GM18519 (cell line): ENCODE measurements at regions not wholly inside any gene's neighbourhood (a gene's known extent, or its start where the extent isn't known, plus 50 kb on each side); places are given as distances from the start of the nearest gene placed in this dataset.

Source experiments
- ATAC-seq: cut with Tn5 transposase; IDR thresholded peaks from one replicate; pipeline ENCODE4 v1.9.1; 2021; ENCODE audit warnings: mild to moderate bottlenecking, moderate library complexity; ENCODE audit not compliant: unreplicated experiment, low FRiP score

DNA sequence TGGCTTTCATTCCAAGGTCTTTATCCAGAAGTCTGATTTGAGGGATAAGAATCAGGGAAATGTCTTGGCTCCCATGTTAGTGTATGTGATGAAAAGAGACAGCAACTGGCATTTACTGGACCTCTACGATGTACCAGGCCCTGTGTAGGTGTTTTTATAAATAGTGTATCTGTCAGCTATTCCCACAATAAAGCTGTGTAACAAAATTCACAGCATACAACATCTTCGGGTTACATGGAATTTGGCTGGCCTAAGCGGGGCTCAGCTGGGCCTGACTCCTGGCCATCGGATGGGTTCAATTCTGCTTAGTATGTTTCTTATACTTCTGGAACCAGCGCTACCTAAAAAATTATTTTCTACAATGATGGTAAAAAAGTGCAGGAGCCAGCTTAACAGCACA, 128.2 kb downstream of the SNX5 start:
- ATAC-seq = no peak

DNA sequence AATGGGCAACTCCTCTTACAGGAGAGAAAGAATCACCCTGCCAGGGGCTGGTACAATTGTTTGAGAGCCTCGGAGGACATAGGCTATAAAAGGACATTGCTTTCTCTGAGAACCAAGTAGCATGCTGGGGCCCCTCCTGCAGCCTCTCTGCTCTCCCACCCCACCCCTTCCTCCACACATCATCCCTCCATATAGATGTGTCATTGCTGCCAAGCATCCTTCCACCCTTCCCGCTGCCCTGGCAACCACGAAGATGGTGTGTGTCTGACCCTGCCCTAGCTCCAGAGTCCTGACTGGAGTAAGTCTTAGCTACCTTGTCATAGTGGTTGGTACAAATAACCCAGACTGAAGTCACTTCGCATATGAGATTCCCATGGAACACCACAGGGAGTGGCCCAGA, 129.7 kb downstream of the SNX5 start:
- no peak for ATAC-seq

DNA sequence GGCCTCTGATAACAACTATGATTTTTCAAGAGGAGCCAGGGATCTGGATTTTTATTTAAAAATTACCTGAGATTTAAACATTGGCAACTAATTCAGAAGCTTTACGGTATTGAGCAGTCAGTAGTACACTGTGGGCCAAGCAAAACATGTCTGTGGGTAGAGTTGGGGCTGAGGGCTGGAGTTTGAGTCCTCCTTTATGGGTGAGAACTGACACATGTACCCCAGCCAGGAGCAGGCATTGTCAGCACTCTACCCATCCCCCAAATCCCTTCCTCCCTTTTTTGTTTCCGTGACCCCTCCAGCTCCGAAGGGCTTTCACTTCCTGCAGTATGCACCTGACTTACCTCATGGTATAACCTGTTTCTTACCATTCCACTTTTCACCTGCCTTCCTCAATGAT, 131.4 kb downstream of the SNX5 start:
- no peak for ATAC-seq

DNA sequence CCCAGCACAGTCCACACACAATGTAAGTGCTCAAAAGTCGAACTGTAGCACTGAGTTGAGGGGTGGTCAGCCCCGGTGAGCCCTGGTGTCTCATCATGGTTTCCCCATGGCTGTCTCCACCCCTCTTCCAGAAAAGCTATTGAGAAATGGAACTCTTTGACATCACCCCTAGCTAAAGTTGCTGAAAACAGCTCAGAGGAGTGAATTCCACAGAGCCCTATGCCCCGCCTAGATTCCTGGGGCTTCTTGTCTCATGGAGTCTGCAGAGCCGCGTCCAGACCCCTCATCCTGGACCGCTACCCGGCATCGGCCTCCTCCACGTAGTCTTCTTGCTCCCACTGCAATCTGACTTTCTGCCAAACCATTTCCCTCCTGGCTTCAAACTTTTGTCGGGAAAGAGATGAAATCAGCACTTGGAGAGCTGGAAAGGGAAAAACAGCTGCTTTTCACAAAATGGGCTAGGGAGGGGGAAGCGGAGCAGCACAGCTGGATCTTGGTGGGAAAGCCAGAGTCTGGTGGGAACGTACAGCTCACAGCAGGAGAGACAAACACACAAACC, 132.2 kb downstream of the SNX5 start:
- ATAC-seq = no peak

DNA sequence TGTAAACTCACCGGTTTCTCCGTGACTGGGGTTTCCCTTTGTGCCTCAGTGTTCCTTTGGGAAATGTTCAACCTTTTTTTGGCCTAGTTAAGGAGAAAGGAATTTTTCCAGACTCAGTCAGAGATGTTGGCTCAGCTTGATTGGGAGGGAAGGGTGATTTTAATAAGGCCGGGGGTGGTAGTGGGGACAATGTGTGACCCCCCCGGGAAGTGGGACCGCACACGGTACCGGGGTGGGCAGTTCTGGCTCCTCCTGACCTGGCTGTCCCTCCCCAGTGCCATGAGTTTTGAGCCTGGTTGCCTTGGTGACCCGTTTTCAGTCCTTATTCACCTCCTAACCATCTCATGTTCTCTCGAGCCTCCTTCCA, 132.7 kb downstream of the SNX5 start:
- no peak for ATAC-seq

DNA sequence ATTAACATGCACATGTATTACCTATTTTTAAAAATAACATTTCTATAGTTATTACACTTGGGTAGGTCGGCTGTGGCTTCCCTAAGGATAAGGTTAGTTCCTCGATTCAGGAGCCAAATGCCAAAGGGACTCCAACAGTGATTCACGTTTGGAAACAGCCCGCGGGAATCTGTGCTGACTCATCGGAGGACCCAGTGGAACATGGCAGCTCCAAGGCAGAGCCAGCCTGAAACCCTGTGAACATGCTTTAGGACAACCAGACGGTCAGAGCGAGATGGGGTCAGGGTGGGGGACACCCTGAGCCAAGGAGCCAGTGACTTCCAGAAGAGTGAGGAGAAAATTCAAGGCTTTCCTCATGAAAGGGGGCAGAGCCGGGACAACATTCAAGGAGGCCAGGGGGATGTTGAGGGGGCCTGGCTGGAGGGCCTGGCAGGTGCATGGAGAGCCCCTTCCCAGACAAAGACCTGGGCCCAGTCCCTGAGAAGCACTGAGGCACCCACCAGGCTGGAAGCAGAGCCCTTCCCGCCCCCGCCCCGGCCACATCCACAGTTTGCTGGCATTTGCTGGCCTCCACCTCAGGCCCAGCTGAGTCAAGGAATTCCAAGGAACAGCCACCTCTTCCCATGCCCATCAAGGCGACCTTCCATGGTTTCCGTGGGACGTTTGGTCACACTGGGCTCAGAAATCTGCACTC, 133.2 kb downstream of the SNX5 start:
- no peak for ATAC-seq

DNA sequence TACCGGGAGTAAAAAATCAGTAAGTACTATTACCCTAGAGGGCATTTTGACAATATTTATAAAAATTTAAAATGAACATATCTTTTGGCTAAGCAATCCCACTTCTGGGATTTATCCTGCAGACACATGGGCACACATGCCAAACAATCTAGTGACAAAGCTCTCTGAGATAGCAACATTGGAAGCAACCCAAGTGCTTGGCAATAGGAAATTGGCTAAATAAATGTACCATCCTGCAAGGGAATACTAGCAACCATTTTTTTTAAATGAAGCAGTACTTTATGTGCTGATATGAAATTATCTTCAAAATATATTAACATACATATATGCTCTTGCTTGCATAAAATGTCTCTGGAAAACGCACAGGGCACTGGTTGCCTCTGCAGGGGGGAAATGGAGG, 133.8 kb downstream of the SNX5 start:
- ATAC-seq = no peak

DNA sequence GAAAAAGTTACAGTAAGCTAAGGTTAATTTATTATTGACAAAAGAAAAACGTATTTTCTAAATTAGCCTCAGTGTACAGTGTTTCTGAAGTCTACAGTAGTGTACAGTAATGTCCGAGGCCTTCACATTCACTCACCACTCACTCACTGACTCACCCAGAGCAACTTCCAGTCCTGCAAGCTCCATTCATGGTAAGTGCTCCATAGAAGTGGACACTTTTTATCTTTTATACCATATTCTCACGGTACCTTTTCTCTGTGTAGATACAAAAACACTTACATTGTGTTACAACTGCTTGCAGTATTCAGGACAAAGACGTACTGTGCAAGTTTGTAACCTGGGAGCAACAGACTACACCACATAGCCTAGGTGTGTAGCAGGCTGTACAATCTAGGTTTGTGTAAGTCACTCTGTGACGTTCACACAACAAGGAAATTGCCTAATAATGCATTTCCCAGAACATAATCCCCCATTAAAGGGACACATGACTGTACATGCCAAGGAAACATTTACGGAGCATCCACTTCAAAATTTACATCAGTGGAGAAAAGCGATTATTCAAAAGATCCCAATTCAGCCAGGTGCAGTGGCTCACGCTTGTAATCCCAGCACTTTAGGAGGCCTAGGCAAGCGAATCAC, 133.4 kb downstream of the BANF2 start:
- ATAC-seq = no peak

DNA sequence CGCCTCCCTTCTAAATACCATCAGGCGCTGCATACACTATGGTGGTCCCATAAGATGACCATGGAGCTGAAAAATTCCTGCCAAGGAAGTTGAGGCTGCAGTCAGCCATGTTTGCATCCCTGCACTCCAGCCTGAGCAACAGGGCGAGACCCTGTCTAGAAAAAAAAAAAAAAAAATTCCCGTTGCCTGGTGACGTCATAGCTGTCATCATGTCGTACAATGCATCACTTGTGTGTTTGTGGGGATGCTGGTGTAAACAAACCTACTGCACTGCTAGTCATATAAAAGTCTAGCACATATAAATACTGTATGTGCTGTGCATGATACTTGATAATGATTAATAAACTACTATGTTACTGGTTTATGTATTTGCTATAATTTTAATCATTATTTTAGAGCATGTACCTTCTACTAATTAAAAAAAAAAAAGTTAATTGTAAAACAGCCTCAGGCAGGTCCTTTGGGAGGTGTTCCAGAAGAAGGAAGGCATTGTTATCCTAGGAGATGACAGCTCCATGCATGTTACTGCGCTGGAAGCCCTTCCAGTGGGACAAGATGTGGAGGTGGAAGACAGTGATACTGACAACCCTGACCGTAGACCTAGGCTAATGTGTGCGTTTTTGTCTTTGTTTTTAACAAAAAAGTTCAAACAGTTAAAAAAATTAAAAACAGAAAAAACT, 132.6 kb downstream of the BANF2 start:
- ATAC-seq = no peak

DNA sequence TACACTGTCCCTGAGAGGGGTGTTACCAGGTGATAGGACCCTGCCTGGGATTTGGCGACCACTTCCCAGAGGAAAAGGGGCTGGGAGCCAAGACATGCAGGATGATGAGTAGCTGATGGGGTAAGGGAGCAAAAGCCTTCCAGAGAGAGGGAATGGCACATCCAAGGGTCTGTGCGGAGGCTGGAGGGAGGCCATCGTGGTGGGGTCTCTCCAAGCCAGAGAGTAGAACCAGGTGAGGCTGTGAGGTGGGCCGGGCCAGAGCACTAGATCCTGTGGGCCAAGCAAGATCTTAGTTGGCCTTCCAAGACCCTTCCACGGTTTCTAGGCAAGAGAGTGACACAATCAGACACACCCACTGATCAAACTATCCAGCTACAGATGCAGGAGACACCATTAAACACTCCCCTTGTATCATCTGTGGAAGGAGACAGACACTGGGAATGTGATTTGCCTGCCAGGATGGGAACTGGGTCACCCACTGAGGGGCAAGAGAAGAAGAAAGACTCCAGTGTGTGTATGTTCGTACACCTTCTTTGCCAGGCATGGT, 128.9 kb downstream of the BANF2 start:
- ATAC-seq = no peak

DNA sequence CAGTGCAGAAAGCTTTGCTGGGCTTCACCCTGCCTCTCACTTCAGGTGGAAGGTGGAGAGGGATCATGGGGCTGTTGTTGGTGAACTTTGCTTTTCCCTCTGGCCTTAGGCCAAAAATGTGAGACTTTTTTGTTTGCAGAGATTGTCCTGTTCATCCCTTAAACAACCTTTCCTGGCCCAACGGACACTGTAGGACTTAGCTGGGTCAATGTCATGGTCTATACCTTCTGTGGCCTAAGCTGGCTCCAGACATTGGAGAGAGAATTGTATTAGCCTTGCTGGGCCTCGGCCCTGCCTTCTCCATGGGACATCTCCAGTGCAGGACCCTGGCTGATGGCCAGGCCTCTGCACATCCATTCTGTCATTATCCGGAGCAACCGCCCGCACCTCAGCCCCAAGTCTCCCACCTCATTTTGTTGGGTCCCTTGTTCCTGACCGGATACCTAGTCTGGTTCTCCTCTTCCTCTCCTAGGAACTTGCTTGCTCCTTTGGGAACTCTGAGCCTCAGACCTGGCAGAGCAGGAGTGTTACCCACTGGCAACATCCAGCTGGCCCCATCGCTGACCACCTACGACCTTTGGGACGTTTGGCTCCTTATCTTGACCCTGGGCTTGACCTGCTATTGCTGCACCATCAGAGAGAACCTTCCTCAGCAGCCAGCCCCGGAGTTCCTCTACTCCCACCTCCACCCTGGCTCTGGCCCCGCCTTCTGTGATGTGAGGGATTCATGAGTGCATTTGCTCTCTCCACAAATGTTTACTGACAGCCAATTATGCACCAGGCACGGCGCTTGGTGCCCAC, 128.2 kb downstream of the BANF2 start:
- ATAC-seq = no peak

DNA sequence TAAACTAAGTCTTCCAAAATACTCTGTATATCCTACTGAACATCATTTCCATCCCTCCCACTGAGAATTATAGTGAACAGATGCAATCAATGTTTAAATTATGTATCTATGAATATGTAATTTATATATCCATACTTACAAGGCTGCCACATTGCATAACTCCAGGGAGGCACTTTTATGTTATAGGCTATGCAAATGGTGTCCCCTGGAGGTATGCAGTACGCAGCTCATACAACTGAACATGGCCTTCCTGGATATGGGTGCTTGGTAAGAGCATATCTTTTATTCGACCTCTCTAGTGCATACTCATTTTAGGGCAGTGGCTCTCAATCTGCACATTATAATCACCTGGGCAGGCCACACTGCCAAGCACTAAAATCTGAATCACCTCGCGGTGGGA, 127.3 kb downstream of the BANF2 start:
- ATAC-seq = no peak

DNA sequence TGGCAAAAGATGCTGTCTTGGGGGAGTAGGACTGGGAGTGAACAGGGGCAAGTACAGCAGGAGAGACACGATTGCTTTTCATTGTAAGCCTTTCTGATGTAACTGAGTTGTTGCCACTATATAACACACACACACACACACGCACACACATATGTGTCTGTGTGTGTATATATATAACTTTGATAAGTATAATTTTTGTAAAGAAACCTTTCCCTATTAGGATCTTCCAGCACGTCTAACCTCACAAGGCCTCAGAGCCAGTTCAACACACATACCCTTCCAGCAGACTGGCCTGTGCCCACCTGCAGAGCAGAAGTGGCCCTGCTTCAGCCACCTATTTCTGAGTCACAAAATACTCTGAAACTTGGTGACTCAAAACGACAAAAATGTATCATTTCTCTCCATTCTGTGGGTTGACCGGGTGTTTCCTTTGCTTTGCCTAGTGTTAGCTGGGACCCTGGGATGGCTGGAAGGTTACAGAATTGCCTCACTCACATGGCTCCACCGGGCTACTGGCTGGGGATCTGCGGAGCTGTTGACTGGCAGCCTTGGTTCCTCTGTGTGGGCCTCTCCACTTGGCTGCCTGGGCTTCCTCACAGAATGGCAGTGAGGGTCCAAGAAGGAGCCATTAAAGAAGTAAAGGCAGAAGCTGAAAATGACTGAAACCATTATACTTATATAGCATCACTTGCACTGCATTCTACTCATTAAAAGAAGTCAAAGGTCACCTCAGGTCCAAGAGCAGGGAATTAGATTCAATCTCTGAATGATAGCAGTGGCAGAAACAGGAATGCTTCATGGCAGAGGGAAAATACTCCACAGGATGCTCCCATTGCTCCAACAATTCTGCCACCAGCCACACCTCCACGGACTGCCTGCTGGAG, 126.4 kb downstream of the BANF2 start:
- peak; percentile 97 for ATAC-seq

DNA sequence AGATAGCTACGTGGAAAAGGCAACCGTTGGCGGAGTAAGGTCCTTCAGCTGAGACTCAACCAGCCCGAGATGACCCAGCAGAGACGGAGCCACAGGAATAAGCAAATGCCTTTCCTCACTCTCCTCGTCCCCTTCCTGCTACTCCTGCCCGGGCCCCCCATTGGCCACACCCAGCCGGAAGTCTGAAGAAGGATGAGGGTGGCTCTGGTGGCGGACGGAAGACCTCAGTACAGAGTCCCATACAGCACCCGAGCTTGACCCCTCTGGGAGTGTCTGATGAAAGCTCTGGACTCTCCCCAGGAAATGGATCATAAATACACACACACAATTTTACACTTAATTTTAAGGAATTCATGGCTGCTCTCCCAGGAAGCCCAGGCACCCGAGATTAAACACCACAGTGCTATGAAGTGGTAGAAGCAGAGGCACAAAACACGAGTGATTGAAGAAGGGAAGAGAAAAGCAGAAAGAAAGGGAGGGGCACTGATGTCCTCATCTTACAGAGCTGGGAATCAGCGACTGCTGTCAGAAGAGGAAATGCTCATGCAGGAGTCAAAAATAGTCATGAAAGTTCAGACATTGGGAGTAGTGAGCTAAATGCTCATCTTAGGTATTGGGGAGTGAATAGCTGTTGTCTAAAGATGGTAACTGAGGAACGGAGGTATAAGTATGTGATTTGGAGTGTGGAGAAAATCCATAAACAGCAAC, 125.6 kb downstream of the BANF2 start:
- ATAC-seq = peak; percentile 8

DNA sequence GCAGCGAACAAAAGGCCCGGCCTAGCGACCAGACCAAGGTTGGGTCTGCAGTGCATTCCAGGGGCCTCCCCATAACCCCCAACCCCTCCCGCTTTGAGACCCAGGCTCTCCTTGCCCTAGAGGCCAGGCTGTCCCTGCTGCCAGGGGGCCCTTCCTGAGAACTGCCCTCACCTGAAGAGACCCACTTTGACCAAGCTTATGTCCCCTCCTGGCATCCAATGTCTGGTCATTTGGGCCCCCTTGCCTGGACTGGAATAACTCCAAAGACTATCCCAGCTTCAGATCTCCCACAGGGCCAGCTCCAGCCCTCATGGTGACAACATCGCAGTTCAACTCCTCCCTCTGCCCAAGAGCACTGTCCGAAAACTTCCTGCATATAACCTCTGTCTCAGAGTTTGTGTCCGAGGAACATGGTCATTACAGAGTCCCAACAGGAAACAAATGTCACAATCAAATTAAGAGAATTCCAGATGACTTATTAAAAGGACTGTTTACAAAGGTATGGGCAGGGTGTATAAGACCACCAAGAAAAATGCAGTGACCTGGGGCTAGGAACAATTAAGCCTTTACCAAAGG, 125.0 kb downstream of the BANF2 start:
- no peak for ATAC-seq

DNA sequence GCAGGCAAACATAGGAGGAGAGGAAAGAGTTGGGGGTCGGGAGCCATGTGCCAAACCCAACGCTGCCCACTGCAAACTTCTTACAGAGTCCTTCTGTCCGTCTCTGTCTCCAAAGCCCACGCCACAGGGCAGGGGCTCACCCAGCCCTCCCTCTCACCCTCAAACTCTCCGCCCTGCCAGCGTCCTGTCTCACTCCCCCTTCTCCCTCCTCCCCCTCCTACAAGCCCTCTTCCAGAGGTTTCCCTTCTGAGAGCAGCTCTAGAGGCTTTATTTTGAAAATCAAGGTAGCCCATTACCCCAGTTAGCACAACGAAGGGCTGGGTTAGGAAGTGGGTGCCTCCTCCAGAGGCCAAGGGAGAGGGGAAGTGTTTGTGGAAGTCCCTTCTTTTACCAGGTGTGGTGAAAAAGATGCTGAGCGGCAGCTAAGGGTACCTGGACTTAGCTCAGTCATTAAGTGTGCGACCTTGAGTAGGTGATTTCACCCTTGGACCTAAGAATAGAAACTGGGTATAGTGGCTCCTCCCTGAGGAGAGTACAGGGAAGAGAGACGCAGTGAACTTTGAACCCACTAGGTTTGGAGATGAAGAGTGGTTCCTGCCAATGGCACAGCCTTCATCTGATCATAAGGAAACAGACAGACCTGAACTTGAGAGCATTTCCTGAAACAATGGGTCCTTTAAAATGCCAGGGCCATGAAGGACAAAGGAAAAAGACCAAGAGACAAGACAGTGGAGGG, 123.8 kb downstream of the BANF2 start:
- ATAC-seq = no peak

DNA sequence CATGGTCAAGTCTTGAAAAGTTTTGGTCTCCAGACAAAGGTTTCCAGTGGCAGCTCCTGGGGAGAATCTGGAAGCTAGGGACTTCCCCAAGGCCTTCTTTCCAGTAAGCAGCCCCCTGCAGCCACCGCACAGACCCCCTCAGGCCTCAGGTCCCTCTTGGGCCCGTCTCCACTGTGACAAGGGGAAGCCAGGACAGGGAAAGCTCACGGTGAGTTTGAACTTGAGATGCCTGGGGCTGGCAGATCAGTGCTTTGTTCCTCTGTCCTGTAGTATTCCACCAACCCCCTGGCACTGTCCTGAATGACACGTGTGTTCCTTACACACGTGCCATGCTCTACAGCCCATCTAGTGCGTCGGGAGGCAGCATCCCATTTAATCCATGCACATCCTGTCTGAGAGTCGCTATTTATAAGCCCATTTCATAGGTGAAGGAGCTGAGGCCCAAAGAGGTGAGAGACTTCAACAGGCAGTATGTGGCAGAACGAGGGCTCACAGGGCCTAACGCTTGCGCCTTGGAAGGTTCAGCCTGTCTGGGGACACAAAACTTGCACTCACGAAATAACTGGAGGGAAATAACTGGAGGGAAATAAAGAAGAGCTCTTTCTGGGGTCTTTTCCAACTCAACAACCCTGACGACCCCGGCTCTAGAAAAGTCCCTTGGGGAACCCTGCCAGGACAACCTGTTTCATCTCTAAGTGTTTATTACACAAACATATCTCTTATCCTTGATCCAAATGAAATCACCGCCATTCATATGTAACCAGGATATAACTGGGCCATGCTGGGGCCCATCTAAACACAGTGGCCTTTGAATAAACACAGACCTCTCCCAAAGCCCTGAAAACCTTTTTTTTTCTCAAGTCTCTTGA, 123.0 kb downstream of the BANF2 start:
- ATAC-seq = no peak
